ENCODE measurements at regions not wholly inside any gene's neighbourhood (a gene's known extent, or its start where the extent isn't known, plus 50 kb on each side); places are given as distances from the start of the nearest gene placed in this dataset.

DNA sequence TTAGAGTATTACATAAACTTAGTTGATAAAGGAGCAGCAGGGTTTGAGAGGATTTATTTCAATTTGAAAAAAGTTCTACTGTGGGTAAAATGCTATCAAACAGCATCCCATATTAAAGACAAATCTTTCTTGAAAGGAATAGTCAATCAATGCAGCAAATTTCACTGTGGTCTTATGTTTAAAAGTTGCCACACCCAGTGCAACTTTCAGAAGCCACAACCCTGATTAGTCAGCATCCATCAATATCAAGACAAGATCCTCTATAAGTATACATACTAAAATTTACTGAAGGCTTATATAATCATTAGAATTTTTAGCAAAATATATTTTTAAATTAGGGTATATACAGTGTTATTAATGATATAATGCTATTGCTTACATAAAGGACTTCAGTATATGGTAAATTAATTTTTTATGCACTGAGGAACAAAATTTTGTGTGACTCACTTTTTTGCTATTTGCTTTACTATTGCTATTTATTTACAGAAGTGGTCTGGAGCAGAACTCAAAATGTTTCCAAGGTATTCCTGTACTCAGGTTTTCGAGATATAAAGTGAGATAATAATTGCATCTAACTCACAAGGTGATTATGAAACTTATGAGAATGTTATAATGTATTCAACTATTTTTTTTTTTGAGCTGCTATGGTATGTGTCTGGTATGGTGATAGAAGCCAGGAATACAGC is 1127.6 kb downstream of the ADGRL3 start:
- TF ChIP-seq, protein P1, sequence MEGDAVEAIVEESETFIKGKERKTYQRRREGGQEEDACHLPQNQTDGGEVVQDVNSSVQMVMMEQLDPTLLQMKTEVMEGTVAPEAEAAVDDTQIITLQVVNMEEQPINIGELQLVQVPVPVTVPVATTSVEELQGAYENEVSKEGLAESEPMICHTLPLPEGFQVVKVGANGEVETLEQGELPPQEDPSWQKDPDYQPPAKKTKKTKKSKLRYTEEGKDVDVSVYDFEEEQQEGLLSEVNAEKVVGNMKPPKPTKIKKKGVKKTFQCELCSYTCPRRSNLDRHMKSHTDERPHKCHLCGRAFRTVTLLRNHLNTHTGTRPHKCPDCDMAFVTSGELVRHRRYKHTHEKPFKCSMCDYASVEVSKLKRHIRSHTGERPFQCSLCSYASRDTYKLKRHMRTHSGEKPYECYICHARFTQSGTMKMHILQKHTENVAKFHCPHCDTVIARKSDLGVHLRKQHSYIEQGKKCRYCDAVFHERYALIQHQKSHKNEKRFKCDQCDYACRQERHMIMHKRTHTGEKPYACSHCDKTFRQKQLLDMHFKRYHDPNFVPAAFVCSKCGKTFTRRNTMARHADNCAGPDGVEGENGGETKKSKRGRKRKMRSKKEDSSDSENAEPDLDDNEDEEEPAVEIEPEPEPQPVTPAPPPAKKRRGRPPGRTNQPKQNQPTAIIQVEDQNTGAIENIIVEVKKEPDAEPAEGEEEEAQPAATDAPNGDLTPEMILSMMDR (IDR thresholded peaks at IDR 0.05) = no peak
- TF ChIP-seq POLR2AphosphoS5 (IDR thresholded peaks at IDR 0.05; ENCODE audit: low read depth, low read length) = no peak

Measured in Panc1 (cell line).